GM19372 (cell line): ENCODE measurements at regions not wholly inside any gene's neighbourhood (a gene's known extent, or its start where the extent isn't known, plus 50 kb on each side); places are given as distances from the start of the nearest gene placed in this dataset.
"Not testable (repeated sequence)": the region's sequence is repeated elsewhere in the genome, so short reads cannot be mapped to it uniquely, and the experiment has no call there.

Experiments used
- ATAC-seq: cut with Tn5 transposase; IDR thresholded peaks from one replicate; pipeline ENCODE4 v1.9.1; 2021; ENCODE audit warnings: mild to moderate bottlenecking, low read depth, moderate library complexity; ENCODE audit not compliant: unreplicated experiment

DNA sequence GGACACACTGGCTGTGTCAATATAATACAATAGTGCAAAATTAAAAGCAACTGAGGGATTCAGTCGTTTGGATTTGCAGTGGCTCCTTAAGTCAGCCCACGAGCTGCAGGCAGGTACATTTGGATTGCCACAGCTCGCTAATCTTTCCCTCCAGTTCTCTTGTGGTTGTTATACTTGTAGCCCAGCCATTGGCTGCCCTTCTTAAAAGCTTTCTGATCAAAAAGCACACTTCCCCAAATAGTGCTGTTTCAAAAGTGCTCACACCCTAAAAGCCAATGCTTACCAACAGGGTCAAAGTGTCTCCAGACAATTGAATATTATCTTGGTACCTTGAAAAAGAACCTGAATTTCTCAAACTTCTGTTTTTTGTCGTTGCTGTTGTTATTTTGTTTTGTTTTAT, 404.7 kb upstream of the FAM98A start:
- no peak for ATAC-seq

GRCh38 chr2:34001557-34001956, 402.5 kb upstream of the FAM98A start:
- ATAC-seq: no peak

GRCh38 chr2:33984131-33984530, 385.0 kb upstream of the FAM98A start:
- no peak for ATAC-seq

GRCh38 chr2:33978471-33978870, 379.4 kb upstream of the FAM98A start:
- ATAC-seq: no peak

GRCh38 chr2:33975498-33975897, 376.4 kb upstream of the FAM98A start:
- no peak for ATAC-seq

GRCh38 chr2:33967103-33967502, 368.0 kb upstream of the FAM98A start:
- no peak for ATAC-seq

DNA sequence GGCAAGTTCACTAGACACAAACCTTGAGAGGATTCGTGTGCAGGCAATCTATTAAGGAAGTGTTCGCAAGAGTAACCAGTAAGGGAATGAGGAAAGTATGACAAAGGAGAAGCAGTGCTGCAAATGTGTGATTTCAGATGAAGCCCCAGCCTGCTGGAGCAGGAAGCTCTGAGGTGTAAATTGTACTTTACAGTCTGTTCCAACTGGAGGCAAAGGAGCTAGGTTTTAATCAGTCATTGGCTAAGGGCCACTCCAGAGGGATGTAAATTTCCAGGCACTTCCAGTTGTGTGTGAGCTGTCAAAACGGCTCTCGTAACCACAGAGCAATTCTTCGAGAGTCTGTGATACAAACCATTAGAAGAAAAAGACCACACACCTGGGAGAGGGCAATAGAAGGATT, 359.5 kb upstream of the FAM98A start:
- ATAC-seq: no peak

DNA sequence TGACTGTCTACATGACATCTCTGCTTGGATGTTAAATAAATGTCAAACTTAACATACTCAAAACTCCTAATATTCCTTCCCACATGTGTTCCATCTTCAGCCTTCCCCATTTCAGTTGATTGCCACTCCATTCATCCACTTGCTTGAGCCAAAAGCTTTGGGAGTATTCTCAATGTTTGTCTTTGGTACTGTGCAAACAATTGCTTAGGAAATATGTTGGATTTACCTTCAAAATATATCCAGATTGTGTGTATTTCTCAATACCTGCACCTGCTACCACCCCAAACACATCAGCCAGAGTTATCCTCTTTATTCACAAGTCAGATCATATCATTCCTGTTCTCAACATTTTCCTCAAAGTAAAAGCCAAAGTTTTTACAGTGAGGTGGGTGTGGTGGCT, 350.3 kb upstream of the FAM98A start:
- no peak for ATAC-seq

DNA sequence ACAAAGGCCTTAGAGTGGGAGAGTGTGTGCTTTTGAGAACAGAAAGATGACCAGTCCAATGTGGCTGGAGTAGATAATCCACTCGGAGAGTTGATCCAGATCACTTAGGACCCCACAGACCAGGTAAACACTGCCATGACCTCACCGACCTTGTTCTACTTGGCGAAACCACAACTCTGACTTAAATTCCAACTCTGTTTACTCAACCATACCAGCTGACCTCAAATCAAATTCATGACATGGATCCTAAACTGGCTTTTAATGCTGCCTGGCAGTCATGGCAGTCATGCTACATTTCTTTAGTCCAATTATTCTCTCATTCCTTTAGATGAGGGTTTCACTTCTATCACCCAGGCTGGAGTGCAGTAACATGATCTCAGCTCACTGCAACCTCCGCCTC, 347.1 kb upstream of the FAM98A start:
- ATAC-seq: no peak

DNA sequence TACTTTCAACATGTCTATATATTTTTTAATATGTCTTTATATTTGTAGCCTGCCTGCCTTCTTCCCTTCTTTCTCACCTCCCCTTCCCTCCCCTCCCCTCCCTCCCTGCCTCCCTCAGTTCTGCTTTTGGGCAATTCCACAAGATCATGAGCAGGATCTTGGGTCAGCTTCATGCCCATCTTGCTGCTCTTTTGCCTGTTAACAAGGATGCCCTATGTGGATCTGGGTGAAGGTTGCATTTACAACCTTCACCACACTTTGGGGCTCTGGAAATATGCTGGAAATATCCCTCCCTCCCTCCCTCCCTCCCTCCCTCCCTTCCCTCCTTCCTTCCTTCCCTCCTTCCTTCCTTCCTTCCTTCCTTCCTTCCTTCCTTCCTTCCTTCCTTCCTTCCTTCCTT, 334.1 kb upstream of the FAM98A start:
- ATAC-seq: no peak

DNA sequence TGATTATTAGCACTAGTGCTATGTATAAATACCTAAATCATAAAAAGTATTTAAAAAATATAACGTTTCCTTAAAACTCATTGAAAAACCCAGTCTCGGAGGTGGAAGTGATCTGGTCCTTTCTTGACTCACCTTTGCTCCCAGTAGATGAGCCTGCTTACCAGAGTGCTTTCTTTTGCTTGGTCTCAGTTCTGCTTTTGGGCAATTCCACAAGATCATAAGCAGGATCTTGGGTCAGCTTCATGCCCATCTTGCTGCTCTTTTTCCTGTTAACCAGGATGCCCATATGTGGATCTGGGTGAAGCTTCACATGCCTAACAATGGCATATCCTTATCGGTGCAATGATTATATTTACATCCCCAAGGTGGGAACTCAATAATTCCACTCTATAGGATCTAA, 332.1 kb upstream of the FAM98A start:
- no peak for ATAC-seq

DNA sequence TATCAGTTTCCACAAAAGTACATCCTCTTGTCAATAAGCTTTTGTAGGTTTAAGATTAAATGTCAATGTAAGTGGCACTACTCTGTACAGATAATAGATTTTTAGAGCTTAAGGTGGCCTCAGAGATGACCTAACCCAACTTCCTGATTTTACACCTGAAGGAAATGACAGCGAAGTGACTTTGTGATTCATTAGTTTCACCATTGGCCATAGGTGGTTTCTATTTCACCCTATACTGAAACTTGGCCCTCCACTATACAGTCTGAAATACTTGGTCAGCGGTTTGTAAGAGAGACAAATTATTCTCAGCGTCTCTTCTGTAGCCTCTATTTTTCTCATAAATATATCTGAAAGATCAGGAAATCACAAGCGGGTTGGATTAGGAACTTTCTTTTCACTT, 330.4 kb upstream of the FAM98A start:
- ATAC-seq: peak; percentile 62

DNA sequence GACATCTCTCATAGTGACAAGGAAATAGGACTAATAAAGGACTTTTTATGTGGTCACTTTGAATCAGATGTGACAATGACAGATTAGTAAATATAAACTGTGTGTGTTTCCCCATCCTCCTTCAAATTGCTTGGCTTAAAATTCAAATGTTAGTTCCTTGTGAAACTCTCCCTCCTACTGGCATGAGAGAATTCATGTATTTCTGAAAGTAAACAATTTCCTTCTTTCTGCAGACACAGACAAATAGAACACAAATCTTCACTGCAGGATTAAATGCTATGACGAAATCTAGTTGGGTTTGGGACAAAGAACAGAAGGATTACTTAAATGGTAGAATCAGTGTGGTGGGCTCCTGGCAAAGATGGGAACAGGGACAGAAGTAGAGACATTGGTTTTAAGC, 328.7 kb upstream of the FAM98A start:
- no peak for ATAC-seq

- no peak for ATAC-seq
Observed at GRCh38 chr2:33925311-33925710, 326.2 kb upstream of the FAM98A start.

DNA sequence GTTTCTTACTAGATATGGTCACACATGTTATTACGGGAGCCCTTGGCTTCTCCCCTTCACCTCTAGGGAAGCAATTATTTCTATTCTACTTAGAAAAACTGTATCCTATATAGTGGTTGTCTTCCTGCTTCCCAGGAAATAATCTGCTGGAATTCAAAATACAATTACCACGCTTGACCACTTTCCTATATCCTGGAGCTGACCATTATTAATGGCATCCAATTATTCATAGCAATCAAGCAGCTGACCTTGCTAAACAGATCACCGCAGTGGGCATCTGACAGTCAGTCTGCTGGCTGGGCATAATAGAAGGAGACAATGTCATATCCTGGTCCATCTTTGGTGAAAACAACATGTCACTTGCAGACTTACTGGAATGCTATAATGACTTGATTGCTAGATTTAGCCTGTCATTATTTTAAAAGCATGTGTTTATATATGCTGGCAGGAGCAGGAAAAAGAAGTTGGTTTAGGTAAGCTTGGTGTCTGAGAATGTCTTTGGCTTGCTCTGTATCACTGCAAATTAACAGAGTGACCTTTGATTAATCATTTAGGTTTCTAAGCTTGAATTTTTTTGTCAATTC, 325.6 kb upstream of the FAM98A start:
- ATAC-seq: no peak

DNA sequence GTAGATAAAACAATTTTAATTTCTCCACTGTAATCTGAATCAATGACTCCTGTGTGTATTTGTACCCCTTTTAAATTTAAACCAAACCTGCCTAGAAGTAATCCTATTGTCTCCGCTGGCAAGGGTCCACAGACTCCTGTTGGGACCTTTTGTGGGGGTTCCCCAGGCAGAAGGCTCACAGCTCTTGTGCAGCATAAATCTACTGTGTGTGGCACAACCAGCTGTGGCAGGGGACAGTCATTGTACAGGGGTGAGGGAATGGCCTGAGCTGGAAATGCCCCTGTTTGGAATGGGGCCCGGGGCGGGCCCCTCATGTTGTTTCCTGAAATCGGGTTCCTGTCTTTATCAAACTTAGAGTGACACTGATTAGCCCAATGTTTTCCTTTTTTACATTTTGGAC, 318.2 kb upstream of the FAM98A start:
- ATAC-seq: no peak

DNA sequence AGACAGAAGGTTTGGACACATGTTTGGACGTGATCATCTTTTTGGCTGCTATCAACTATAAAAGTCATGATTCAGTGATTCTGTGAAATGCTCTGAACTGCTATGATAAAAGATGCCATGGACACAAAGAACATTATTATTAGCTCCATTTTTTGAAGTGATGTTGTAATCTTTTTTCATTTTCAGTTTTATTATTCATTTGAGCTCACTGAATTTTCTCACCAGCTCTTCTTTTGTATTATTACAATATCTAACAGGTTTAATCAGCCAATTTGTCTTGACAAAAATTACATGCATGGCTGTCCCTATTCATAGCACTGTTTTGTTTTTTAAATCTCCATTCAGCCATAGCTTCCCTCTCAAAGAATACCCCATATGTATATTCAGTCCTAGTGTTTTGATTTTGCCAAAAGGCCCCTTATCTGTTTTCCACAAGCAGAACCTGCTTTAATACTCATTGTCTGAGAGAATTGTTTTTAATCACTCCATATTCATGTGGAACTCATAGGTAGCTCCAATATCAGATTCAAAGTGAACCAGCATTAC, 314.0 kb upstream of the FAM98A start:
- ATAC-seq: no peak

- ATAC-seq: no peak
Observed at GRCh38 chr2:33911327-33911726, 312.2 kb upstream of the FAM98A start.

GRCh38 chr2:33909945-33910695, 311.0 kb upstream of the FAM98A start:
- no peak for ATAC-seq

DNA sequence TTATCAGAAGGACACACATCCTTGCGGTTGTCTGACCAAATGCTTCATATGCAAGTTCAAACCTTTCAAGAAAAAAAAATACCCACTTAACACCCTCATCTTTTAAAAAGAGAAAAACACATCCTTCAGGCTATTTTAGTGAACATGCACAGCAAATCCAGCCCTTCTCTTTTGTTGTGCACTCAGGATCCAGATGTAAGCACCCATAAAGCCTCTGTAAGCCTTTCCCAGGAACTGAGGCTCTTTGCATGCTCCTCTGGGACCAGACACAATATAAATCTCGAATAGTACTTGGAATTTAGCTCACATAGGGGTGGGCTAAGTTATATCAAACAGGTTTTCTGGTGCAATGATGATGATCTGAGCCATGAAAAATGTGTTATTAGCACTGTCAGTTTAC, 308.8 kb upstream of the FAM98A start:
- ATAC-seq: no peak

GRCh38 chr2:33906129-33906528, 307.0 kb upstream of the FAM98A start:
- ATAC-seq: not testable (repeated sequence)

DNA sequence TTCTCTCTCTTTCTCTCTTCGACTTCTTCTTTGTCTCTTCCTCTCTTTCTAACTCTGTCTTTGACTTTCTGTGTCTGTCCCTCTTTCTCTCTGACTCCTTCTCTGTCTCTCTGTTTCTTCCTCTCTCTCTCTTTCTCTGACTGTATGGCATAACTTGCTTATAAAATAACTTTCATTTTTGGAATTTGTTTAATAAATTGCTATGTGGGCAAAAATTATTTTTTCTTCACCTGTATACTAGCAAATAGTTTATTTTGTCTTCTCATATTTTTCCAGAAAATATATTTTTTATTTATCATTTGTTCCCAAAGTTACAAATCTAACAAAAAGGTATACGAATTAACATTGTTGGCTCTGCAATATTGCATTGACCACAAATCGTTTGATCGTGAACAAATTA, 305.7 kb upstream of the FAM98A start:
- ATAC-seq: no peak
